Colon (tissue), 2 donors: ENCODE measurements at regions not wholly inside any gene's neighbourhood (a gene's known extent, or its start where the extent isn't known, plus 50 kb on each side); places are given as distances from the start of the nearest gene placed in this dataset.

Experiments used
- FAIRE-seq: peaks from 2 replicates; lab custom pipeline; 2012; peaks lifted over from hg19 to GRCh38; lab: Jason Lieb, UNC
- donor health status: control.
- donor health status: control.

DNA sequence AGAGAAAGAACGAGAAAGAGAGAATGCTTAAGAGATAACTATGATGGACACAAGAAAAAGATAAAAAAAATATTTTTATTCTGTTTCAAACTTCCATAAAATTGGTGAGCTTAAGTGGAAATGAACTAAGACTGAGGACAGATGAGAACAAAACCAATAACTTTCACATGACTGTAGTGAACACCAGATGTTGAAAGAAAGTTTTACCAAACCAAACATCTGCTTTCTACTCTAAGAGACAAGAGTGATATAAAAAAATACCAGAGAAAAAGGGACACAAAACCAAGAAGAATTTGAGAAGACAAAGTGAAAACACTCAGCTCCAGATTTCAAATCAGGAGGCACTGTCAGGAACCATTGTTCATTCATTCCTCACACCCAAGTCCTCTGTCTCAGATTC is 147.9 kb downstream of the IMPG2 start:
- FAIRE-seq = no peak

- FAIRE-seq = no peak
Observed at GRCh38 chr3:101171681-101172191, 148.6 kb downstream of the IMPG2 start.

DNA sequence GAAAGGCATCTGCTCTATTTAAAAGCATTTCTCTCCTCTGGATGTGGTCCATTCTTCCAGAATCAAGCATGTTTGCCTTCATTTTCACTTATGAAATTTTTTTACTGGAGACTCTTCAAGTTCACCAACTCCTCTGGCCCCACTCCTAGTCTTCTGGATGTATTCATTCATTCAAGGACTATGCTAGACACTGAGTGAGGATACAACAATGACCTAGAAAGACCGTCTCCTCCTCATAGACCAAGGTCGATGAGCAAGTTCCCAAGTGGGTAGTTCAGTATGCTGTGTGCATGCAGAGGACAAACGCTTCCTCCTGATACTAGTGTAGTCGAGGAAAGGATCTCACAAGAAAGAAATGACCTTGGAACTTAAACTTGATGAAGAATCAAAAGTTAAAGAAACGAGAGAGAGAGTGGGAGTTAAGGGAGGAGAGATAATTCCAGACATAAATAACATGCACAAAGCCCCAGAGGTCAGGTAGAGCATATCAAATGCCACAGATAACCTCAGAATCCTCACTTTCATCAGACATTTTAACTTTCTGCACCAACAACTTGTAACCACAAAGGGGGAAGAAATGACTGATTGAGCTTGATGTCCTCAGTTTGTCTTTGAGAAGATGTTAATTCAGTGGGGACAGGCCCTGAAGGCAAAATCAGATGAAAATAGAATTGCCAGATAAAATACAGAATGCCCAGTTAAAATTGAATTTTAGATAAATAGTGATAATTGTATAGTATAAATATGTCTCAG is 149.4 kb downstream of the IMPG2 start:
- FAIRE-seq = no peak

DNA sequence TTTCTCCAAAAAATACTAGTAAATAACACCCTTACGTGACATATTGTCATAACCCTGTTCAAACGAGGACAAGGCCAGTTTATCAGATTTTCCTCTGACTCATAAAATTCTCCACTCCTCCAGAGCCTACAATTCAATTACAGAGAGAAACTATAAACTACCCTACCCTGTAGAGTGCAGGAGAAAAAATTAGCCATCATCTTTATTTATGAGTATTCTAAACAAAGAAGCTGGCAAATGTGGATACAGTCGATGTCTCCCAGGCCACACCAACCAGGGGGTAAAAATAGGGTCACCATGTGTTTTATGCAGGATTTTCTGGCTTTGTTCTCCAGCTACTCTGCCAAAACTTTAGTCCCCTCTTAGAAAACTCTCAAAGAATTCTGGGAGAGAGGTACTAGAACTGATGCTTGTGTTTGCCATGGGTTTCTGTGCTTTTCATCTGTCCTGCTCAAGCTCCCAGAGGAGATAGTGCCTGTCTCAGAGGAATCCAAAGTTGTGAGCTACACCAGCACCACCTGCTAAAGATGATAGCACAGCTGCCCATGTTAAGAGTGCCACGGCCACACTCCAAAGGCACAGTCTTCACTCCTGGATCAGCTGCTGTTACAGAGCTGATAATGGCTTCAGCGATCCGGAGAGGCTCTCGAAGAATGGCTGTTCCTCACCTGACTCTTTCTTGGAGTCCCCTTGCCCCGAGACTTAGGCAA is 150.2 kb downstream of the IMPG2 start:
- FAIRE-seq = no peak

GRCh38 chr3:101169516-101169915 is 150.9 kb downstream of the IMPG2 start:
- FAIRE-seq = no peak

DNA sequence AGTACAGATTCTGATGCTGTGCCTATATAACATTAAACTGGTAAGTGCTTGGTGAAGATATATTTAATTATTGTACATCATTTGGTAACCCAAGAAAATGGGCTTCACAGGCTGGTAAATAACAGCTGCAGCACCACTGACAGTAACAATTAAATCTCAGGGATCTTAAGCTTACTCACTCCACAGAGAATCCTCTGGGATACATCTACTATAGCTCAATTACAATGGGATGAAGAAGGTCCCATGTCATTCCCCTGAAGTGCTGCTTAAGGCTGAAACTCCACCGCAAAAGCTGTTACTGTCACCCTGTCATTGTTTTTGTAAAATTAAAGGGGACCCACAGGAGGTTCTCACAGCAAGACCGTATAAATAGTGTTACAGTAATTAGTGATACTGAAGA is 153.0 kb downstream of the IMPG2 start:
- no peak for FAIRE-seq

DNA sequence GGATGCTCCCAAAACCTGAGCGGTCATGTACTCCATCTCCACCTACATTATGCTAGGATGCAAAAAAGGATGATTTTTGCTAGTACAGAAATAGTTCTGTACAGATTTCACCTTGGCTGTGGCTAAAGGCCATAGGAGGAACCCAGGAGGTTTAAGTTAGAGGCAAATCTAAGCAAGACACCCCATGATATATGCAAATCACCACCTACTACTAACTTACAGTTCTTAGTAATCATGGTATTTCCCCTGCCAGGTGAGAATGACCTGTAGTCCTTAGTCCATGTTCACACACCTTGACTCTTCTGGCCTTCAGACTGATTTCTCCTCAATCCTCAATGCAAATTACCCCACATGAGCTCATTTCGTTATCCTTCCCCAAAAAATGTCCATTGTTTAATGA is 154.2 kb downstream of the IMPG2 start:
- no peak for FAIRE-seq

GRCh38 chr3:101163554-101163953 is 156.8 kb downstream of the IMPG2 start:
- no peak for FAIRE-seq

GRCh38 chr3:101159478-101159877 is 160.9 kb downstream of the IMPG2 start:
- no peak for FAIRE-seq

DNA sequence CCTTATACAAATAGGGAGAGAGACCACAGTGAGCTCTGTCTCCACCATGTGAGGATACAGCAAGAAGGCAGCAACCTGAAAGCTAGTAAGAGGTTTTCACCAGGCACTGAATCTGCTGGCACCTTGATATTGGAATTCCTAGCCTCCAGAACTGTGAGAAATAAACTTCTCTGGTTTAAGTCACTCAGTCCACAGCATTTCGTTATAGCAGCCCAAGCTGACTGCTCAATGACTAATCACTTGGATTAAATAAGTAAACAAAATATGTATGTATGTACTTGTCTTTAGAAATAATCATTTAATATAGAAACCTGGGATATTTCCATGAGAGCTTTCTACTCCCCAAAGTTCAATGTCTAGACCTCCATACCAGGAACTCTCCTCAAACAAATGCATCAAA is 162.0 kb downstream of the IMPG2 start:
- FAIRE-seq = no peak

DNA sequence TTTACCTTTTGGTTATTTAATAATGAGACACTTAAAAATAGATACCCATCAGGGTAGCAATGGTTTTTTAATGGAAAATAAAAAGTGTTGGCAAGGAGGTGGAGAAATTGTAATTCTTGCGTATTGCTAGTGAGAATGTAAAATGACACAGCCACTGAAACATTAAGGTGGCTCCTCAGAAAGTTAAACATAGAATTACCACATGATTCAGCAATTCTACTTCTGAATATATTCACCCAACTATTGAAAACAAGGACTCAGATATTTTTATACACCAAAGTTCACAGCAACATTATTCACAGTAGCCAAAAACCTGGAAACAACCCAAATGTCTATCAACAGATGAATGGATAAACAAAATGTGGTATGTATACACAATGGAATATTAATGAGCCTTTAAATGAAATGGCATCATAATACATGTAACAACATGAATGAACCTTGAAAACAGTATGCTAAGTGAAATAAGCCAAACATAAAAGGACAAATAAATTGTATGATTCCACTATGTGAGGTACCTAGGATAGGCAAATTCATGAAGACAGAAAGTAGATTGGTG is 163.5 kb downstream of the IMPG2 start:
- FAIRE-seq = no peak

DNA sequence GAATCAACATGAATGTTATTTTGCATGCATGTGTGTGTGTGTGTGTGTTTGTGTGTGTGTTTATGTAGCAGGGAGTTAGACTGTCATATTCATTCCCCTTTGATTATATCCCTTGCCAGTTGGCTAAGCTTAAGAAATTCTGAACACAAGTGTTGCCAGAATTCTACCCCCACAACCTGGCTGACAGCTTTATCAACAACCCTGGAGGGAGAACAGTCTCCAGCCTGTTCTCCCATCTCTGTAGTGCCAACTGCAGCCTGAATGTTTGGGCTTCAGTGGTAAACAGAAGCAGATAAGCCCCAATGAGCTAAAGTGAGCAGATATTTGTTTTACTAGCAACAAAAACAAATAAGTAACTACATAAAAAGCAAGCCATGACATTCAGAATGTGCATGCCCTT is 162.6 kb upstream of the ABI3BP start:
- FAIRE-seq = no peak

DNA sequence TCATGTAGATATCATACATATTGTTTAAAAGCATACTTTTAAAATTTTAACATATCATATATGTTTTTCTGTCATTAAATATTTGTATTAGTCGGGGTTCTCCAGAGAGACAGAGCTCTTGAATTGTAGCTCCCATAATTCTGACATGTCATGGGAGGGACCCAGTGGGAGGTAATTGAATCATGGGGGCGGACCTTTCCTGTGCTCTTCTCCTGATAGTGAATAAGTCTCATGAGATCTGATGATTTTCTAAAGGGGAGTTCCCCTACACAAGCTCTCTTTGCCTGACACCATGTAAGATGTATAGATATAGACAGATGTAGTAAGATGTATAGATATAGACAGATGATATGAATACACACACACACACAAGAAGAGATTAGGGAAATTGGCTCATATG is 161.2 kb upstream of the ABI3BP start:
- FAIRE-seq = no peak

DNA sequence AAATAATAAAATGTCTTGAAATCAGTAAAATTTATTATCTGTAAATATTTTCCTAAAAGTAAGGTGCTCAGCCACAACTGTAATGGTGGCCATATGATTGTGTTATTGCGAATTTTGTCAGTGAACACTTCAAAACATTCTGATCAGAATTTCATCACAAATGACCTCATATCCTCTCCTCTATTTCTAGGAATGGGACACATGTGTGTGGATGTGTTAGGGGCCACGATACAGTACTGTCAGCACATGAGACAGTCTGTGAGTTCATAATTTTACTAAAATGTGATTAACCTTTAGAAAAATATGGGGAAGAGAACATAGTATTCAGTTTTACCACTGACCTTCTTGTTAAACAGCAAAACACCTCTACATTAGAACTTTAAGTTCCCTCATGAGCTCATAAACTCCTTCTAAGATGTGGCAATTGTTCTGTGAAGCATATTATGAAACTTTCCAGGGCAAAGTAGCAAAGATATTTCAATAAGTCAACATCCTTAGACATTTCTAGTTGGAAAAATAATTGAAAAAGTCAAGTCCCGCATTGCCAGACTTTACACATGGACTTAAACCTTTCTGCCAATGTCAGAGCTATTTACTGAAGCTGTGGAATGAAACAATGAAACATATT is 158.2 kb upstream of the ABI3BP start:
- no peak for FAIRE-seq

- FAIRE-seq = no peak
Observed at GRCh38 chr3:101150504-101150903, 157.3 kb upstream of the ABI3BP start.

GRCh38 chr3:101149707-101150106 is 156.5 kb upstream of the ABI3BP start:
- FAIRE-seq = no peak

DNA sequence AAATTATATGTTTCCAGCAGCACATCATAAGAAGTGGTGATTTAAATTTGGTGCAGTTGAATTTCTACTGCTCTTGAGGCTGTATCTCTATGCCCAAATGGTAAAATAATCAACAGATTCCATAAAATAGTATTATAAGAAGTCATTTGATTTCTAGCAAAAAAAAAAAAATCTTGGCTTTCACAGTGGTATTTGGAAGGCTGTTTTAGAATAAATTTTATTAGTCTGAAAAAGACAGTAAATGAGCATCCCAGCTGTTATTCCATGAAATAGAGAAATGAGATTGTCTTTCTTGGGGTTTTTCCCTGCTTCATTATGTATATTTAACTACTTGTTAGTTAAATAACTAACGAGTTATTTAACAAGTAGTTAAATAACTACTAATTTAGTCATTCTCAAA is 156.0 kb upstream of the ABI3BP start:
- FAIRE-seq = no peak

DNA sequence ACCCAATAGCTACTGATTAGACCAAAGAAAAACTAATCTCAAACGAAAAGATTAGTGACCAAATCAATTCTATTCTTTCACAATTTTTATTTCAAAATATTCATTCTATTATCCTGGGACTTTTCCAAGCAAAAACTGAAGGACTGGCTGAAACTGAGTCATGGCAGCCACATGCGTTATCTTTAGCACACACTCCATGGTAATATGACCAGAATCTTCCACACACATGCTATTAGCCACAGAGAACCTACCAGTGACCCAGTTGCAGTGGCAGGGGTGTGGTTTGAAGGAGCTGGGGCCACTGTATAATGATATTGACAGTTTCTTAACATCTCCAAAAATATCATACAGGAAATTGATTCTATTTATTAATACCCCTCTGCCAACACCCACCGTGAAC is 154.8 kb upstream of the ABI3BP start:
- FAIRE-seq = no peak

GRCh38 chr3:101146946-101147345 is 153.7 kb upstream of the ABI3BP start:
- FAIRE-seq = no peak

DNA sequence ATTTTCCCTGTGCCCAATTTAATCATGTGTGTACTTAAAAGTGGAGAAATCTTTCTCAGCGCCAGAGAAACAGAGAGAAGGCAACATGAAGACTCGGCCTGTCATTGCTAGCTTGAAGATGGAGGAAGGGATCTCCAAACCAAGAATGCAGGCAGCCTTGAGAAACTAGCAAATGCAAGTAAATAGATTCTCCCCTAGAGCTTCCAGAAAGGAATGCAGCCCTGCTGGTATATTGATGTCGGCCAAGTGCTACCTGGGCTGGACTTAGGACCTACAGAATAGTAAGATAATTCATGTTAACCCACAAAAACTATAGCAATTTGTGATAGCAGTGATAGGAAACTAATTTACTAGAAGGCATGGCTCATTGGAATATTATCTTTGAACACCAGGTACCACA is 150.9 kb upstream of the ABI3BP start:
- no peak for FAIRE-seq

- FAIRE-seq = no peak
Observed at GRCh38 chr3:101143012-101143411, 149.8 kb upstream of the ABI3BP start.

DNA sequence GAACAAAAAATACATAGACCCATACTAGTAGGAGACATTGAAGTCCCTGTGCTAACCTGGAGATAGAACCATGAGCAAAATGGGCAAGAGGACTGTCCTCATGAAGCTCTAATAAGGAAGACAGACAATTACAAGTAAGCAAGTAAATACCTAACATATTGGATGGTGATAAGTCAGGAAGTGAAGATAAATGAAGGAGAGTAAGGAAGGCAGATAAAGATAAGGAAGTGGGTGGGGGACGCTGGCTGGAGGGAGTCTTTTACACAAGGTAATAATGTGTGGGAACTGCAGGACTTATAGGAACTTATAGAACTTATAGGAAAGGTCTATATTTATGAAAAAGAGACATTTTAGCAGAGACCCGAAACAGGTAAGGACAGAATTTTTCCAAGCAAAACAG is 148.9 kb upstream of the ABI3BP start:
- no peak for FAIRE-seq

GRCh38 chr3:101141135-101141534 is 147.9 kb upstream of the ABI3BP start:
- no peak for FAIRE-seq
